AG04449 (cell line): ENCODE measurements at regions not wholly inside any gene's neighbourhood (a gene's known extent, or its start where the extent isn't known, plus 50 kb on each side); places are given as distances from the start of the nearest gene placed in this dataset.

Experiments
- CTCF ChIA-PET: fragments of 350-600 bp; formaldehyde crosslinking; extraction: SDS; loops from one replicate; lab custom pipeline; 2021; ENCODE audit warnings: antibody characterized with exemption; lab: Yijun Ruan, JAX
- POLR2A ChIA-PET: fragments of 400-600, 350-600 bp; formaldehyde crosslinking; extraction: SDS; loops from one replicate; lab custom pipeline; 2020; ENCODE audit warnings: antibody characterized with exemption, inconsistent platforms; lab: Yijun Ruan, JAX
- DNase-seq: peaks from one replicate; pipeline ENCODE4 v3.0.0-alpha.2; 2010; ENCODE audit warnings: low read depth, low spot score
- H3K4me3 ChIP-seq: 2 replicates; pipeline ENCODE4 v1.5.1; 2011; ENCODE audit warnings: low read depth, mild to moderate bottlenecking, control low read depth, low read length
- TF ChIP-seq, protein P1 (sequence below): IDR thresholded peaks from one replicate; pipeline ENCODE4 v1.5.1; 2011; ENCODE audit warnings: mild to moderate bottlenecking, moderate library complexity, low read length, control low read depth, inconsistent platforms; ENCODE audit not compliant: insufficient read depth; ENCODE audit errors: missing control alignments

DNA sequence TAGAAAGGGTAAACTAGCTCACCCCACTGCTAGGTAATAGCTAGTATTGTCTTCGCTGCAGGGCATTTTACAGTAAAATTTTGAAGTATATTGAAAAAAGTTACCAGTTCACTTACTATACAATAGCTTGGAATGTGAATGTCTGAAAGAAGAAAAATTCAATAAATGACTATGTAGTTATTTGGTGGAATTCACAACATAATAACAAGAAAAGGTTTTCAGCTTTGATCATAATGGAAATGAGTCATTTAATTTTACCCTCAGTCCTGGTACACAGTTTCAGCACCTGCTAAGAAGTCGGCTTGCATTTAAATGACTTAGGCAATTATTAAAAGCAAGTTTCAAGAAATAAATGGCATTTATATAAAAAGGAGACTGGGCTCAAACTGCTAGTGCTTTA lies 90.4 kb downstream of the NUP35 start:
- ChIA-PET CTCF (interaction anchor here (1.6 kb wide), 1 partner anchor 34 kb away, joined by 4 read pairs; no protein-coding TSS in a partner anchor), POLR2A (no interaction called here)
- H3K4me3 ChIP-seq: no peak overlapping the region
- TF ChIP-seq, protein P1, sequence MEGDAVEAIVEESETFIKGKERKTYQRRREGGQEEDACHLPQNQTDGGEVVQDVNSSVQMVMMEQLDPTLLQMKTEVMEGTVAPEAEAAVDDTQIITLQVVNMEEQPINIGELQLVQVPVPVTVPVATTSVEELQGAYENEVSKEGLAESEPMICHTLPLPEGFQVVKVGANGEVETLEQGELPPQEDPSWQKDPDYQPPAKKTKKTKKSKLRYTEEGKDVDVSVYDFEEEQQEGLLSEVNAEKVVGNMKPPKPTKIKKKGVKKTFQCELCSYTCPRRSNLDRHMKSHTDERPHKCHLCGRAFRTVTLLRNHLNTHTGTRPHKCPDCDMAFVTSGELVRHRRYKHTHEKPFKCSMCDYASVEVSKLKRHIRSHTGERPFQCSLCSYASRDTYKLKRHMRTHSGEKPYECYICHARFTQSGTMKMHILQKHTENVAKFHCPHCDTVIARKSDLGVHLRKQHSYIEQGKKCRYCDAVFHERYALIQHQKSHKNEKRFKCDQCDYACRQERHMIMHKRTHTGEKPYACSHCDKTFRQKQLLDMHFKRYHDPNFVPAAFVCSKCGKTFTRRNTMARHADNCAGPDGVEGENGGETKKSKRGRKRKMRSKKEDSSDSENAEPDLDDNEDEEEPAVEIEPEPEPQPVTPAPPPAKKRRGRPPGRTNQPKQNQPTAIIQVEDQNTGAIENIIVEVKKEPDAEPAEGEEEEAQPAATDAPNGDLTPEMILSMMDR: no peak
- DNase-seq: no peak

DNA sequence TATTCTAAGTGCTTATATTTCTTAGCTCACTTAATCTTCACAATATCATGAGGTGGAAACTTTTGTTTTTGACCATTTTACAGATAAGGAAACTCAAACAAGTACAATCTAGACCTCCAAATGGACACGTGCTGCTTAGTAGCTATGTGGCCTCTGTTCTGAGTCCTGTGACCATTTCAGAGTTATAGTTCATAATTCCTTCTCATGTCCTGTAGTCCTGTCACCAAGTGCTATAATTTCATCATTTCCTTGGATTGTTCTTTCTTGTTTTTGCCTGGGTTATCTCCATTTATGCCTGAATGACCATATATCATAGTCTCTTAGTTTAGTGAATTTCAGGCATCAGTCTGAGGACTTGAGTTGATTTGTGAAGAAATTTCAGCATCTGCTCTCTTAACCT lies 91.7 kb downstream of the NUP35 start:
- ChIA-PET CTCF (interaction anchor here (1.6 kb wide), 1 partner anchor 33 kb away, joined by 4 read pairs; no protein-coding TSS in a partner anchor), POLR2A (no interaction called here)
- no peak for DNase-seq
- TF ChIP-seq, protein P1: no peak
- H3K4me3 ChIP-seq: no peak overlapping the region

GRCh38 chr2:183219888-183220287 lies 95.6 kb downstream of the NUP35 start:
- ChIA-PET CTCF (interaction anchor here (1.3 kb wide), 1 partner anchor 29 kb away, joined by 3 read pairs; no protein-coding TSS in a partner anchor), POLR2A (no interaction called here)
- no peak for DNase-seq
- H3K4me3 ChIP-seq: no peak overlapping the region
- TF ChIP-seq, protein P1: no peak

GRCh38 chr2:183222751-183223150 lies 98.5 kb downstream of the NUP35 start:
- TF ChIP-seq, protein P1: no peak
- CTCF ChIA-PET: no interaction called here
- no peak for DNase-seq
- H3K4me3 ChIP-seq: no peak overlapping the region
- POLR2A ChIA-PET: no interaction called here

- DNase-seq: peak; percentile 9
- no peak overlapping the region for H3K4me3 ChIP-seq
- TF ChIP-seq, protein P1: no peak
- POLR2A ChIA-PET: no interaction called here
- CTCF ChIA-PET: interaction anchor here (1.3 kb wide), 1 partner anchor 24 kb away, joined by 3 read pairs; no protein-coding TSS in a partner anchor
These were observed 100.7 kb downstream of the NUP35 start for GRCh38 chr2:183224948-183225347.

GRCh38 chr2:183227176-183227575 lies 102.9 kb downstream of the NUP35 start:
- CTCF ChIA-PET: interaction anchor here (1.1 kb wide), 1 partner anchor 22 kb away, joined by 3 read pairs; no protein-coding TSS in a partner anchor

More at GRCh38 chr2:183227176-183227575, 102.9 kb downstream of the NUP35 start:
- POLR2A ChIA-PET: no interaction called here
- TF ChIP-seq, protein P1: no peak
- H3K4me3 ChIP-seq: no peak overlapping the region
- no peak for DNase-seq
